HepG2 (cell line): ENCODE measurements at regions not wholly inside any gene's neighbourhood (a gene's known extent, or its start where the extent isn't known, plus 50 kb on each side); places are given as distances from the start of the nearest gene placed in this dataset.

ENCODE experiments used
- FOSL1 ChIP-seq: sonication (generic); formaldehyde crosslinking; IDR thresholded peaks from 2 replicates; pipeline ENCODE4 v1.9.0; 2021; ENCODE audit warnings: missing genetic modification reagents, borderline replicate concordance
- MIER3 ChIP-seq: IDR thresholded peaks from 2 replicates; pipeline ENCODE4 v1.6.1; 2016; ENCODE audit warnings: missing compliant biosample characterization, borderline replicate concordance
- NCOA2 ChIP-seq: sonication (generic); formaldehyde crosslinking; IDR thresholded peaks from 2 replicates; pipeline ENCODE4 v1.8.0; 2022; ENCODE audit warnings: inconsistent platforms
- NFKBIZ ChIP-seq: IDR thresholded peaks from 2 replicates; pipeline ENCODE4 v1.6.1; 2018; ENCODE audit warnings: missing genetic modification reagents, missing compliant biosample characterization
- NKX3-1 ChIP-seq: sonication (generic); formaldehyde crosslinking; IDR thresholded peaks from 2 replicates; pipeline ENCODE4 v1.5.0; 2020; ENCODE audit warnings: missing genetic modification reagents
- NR2F1 ChIP-seq, 2 experiments: fragments of 450-650 bp in 1 of 2; formaldehyde crosslinking in 1 of 2; IDR thresholded peaks; 2 replicates each; pipeline versions ENCODE4 v1.5.0 to v1.6.1; 2016 to 2020; ENCODE audit warnings: mild to moderate bottlenecking in 1 of 2, missing compliant biosample characterization in 1 of 2, missing genetic modification reagents in 1 of 2, moderate library complexity in 1 of 2
- SMARCC2 ChIP-seq: fragments of 450-650 bp; IDR thresholded peaks from 2 replicates; pipeline ENCODE4 v1.6.1; 2017; ENCODE audit warnings: antibody characterized with exemption, mild to moderate bottlenecking
- SRSF9 ChIP-seq: fragments of 200-400 bp; formaldehyde crosslinking; IDR thresholded peaks from 2 replicates; pipeline ENCODE4 v1.6.1; 2018; ENCODE audit warnings: borderline replicate concordance, mild to moderate bottlenecking, low read depth, low read length; ENCODE audit not compliant: insufficient read depth, poor library complexity, severe bottlenecking
- THAP11 ChIP-seq: IDR thresholded peaks from 2 replicates; pipeline ENCODE4 v1.6.1; 2016; ENCODE audit warnings: missing biosample characterization, missing genetic modification reagents
- U2AF2 ChIP-seq: fragments of 200-400 bp; formaldehyde crosslinking; IDR thresholded peaks from 2 replicates; pipeline ENCODE4 v1.6.1; 2017; ENCODE audit warnings: low read depth, mild to moderate bottlenecking, low read length
- ZBTB39 ChIP-seq: sonication (generic); formaldehyde crosslinking; IDR thresholded peaks from 2 replicates; pipeline ENCODE4 v1.5.0; 2020; ENCODE audit warnings: missing genetic modification reagents
- ZBTB7B ChIP-seq: sonication (generic); formaldehyde crosslinking; IDR thresholded peaks from 2 replicates; pipeline ENCODE4 v1.4.0; 2020; ENCODE audit warnings: missing genetic modification reagents
- ZNF260 ChIP-seq: sonication (generic); formaldehyde crosslinking; IDR thresholded peaks from 2 replicates; pipeline ENCODE4 v1.4.0; 2020; ENCODE audit warnings: missing genetic modification reagents, low read depth, mild to moderate bottlenecking, borderline replicate concordance
- ZNF296 ChIP-seq: sonication (generic); formaldehyde crosslinking; conservative IDR thresholded peaks from 2 replicates; pipeline ENCODE4 v1.5.0; 2020; ENCODE audit warnings: mild to moderate bottlenecking, missing genetic modification reagents
- ZNF547 ChIP-seq: sonication (generic); formaldehyde crosslinking; IDR thresholded peaks from 2 replicates; pipeline ENCODE4 v1.5.1; 2020; ENCODE audit warnings: mild to moderate bottlenecking, missing genetic modification reagents
- TF ChIP-seq, protein P1 (sequence below): sonication (generic); formaldehyde crosslinking; IDR thresholded peaks from 2 replicates; pipeline ENCODE4 v1.5.0; 2020; ENCODE audit warnings: mild to moderate bottlenecking, missing genetic modification reagents, borderline replicate concordance
- TF ChIP-seq, protein P2 (sequence below): sonication (generic); formaldehyde crosslinking; IDR thresholded peaks from 2 replicates; pipeline ENCODE4 v1.8.0; 2022; ENCODE audit warnings: low read depth, missing genetic modification reagents
- TF ChIP-seq, protein P3 (sequence below): sonication (generic); formaldehyde crosslinking; IDR thresholded peaks from 2 replicates; pipeline ENCODE4 v1.4.0; 2020; ENCODE audit warnings: mild to moderate bottlenecking, missing genetic modification reagents

DNA sequence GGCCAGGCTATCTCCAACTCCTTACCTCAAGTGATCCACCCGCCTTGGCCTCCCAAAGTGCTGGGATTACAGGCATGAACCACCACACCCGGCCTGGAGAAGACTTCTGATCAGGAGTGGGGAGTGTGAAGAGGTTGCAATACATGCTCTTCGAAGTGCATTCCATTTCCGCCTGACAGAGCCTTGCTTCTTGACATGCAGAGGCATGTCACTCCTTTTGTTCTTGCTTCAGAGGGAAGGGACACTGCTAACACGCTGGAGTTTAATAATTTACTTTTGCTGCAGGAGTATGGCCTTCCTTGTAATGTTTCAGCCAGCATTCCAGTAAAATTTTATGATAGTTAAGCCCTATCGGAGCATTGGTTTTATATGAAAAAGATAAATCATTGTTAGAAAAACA is 74.9 kb downstream of the SLC25A47 start (continued):
- no peak for TF ChIP-seq THAP11 (CRISPR knock-in tag)
- TF ChIP-seq, protein P1, sequence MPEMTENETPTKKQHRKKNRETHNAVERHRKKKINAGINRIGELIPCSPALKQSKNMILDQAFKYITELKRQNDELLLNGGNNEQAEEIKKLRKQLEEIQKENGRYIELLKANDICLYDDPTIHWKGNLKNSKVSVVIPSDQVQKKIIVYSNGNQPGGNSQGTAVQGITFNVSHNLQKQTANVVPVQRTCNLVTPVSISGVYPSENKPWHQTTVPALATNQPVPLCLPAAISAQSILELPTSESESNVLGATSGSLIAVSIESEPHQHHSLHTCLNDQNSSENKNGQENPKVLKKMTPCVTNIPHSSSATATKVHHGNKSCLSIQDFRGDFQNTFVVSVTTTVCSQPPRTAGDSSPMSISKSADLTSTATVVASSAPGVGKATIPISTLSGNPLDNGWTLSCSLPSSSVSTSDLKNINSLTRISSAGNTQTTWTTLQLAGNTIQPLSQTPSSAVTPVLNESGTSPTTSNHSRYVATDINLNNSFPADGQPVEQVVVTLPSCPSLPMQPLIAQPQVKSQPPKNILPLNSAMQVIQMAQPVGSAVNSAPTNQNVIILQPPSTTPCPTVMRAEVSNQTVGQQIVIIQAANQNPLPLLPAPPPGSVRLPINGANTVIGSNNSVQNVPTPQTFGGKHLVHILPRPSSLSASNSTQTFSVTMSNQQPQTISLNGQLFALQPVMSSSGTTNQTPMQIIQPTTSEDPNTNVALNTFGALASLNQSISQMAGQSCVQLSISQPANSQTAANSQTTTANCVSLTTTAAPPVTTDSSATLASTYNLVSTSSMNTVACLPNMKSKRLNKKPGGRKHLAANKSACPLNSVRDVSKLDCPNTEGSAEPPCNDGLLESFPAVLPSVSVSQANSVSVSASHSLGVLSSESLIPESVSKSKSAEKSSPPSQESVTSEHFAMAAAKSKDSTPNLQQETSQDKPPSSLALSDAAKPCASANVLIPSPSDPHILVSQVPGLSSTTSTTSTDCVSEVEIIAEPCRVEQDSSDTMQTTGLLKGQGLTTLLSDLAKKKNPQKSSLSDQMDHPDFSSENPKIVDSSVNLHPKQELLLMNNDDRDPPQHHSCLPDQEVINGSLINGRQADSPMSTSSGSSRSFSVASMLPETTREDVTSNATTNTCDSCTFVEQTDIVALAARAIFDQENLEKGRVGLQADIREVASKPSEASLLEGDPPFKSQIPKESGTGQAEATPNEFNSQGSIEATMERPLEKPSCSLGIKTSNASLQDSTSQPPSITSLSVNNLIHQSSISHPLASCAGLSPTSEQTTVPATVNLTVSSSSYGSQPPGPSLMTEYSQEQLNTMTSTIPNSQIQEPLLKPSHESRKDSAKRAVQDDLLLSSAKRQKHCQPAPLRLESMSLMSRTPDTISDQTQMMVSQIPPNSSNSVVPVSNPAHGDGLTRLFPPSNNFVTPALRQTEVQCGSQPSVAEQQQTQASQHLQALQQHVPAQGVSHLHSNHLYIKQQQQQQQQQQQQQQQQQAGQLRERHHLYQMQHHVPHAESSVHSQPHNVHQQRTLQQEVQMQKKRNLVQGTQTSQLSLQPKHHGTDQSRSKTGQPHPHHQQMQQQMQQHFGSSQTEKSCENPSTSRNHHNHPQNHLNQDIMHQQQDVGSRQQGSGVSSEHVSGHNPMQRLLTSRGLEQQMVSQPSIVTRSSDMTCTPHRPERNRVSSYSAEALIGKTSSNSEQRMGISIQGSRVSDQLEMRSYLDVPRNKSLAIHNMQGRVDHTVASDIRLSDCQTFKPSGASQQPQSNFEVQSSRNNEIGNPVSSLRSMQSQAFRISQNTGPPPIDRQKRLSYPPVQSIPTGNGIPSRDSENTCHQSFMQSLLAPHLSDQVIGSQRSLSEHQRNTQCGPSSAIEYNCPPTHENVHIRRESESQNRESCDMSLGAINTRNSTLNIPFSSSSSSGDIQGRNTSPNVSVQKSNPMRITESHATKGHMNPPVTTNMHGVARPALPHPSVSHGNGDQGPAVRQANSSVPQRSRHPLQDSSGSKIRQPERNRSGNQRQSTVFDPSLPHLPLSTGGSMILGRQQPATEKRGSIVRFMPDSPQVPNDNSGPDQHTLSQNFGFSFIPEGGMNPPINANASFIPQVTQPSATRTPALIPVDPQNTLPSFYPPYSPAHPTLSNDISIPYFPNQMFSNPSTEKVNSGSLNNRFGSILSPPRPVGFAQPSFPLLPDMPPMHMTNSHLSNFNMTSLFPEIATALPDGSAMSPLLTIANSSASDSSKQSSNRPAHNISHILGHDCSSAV (CRISPR knock-in tag), result no peak
- TF ChIP-seq ZBTB39 (CRISPR knock-in tag), result 0 out of 2 replicates have a peak, but pooled peaks have one; percentile 40
- TF ChIP-seq, protein P2, sequence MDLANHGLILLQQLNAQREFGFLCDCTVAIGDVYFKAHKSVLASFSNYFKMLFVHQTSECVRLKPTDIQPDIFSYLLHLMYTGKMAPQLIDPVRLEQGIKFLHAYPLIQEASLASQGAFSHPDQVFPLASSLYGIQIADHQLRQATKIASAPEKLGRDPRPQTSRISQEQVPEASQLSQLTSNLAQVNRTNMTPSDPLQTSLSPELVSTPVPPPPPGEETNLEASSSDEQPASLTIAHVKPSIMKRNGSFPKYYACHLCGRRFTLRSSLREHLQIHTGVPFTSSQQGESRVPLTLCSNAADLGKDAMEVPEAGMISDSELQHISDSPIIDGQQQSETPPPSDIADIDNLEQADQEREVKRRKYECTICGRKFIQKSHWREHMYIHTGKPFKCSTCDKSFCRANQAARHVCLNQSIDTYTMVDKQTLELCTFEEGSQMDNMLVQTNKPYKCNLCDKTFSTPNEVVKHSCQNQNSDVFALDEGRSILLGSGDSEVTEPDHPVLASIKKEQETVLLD (CRISPR knock-in tag), result no peak
- TF ChIP-seq NFKBIZ (CRISPR knock-in tag), result no peak
- TF ChIP-seq FOSL1, result no peak
- TF ChIP-seq ZNF296 (CRISPR knock-in tag), result no peak
- 0 out of 2 replicates have a peak, but pooled peaks have one; percentile 44 for TF ChIP-seq ZBTB7B (CRISPR knock-in tag)
- TF ChIP-seq NKX3-1 (CRISPR knock-in tag), result no peak
- no peak for TF ChIP-seq SRSF9
- no peak for TF ChIP-seq NR2F1 (CRISPR knock-in tag; IDR thresholded peaks at IDR 0.05)
- TF ChIP-seq SMARCC2, result no peak
- TF ChIP-seq MIER3 (CRISPR knock-in tag), result no peak
- peak; percentile 16; the same call in 1 of the 2 replicates for TF ChIP-seq NCOA2 (CRISPR knock-in tag)
- TF ChIP-seq, protein P3, sequence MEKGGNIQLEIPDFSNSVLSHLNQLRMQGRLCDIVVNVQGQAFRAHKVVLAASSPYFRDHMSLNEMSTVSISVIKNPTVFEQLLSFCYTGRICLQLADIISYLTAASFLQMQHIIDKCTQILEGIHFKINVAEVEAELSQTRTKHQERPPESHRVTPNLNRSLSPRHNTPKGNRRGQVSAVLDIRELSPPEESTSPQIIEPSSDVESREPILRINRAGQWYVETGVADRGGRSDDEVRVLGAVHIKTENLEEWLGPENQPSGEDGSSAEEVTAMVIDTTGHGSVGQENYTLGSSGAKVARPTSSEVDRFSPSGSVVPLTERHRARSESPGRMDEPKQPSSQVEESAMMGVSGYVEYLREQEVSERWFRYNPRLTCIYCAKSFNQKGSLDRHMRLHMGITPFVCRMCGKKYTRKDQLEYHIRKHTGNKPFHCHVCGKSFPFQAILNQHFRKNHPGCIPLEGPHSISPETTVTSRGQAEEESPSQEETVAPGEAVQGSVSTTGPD (CRISPR knock-in tag), result no peak
- TF ChIP-seq ZNF260, result no peak
- no peak for TF ChIP-seq ZNF547 (CRISPR knock-in tag)
- TF ChIP-seq U2AF2, result no peak
